Uterus (tissue), 3 donors: ENCODE measurements at regions not wholly inside any gene's neighbourhood (a gene's known extent, or its start where the extent isn't known, plus 50 kb on each side); places are given as distances from the start of the nearest gene placed in this dataset.

ENCODE experiments used
- DNase-seq, 2 donors: peaks; one replicate each; pipeline ENCODE4 v3.0.0-alpha.2; 2019 to 2020
- H3K27ac ChIP-seq, 2 donors: fragments of 200-600 bp; sonication (generic); 1 replicate in 1 of 2; 2 replicates in 1 of 2; pipeline ENCODE4 v1.5.1; 2016 to 2018
- H3K27me3 ChIP-seq, 2 donors: fragments of 200-600 bp; sonication (generic); one replicate each; pipeline ENCODE4 v1.5.1; 2018 to 2019; ENCODE audit warnings: control low read depth in 1 of 2
- H3K36me3 ChIP-seq, 2 donors: fragments of 200-600 bp; sonication (generic); one replicate each; pipeline ENCODE4 v1.5.1; 2019; ENCODE audit warnings: control low read depth in 1 of 2
- H3K4me1 ChIP-seq, 2 donors: fragments of 200-600 bp; sonication (generic); one replicate each; pipeline ENCODE4 v1.5.1; 2018 to 2019; ENCODE audit warnings: control low read depth in 1 of 2
- H3K4me3 ChIP-seq, 2 donors: fragments of 200-600 bp; sonication (generic); 1 replicate in 1 of 2; 2 replicates in 1 of 2; pipeline ENCODE4 v1.5.1; 2018 to 2019; ENCODE audit warnings: mild to moderate bottlenecking in 1 of 2
- H3K9me3 ChIP-seq, 2 donors: fragments of 200-600 bp; sonication (generic); one replicate each; pipeline ENCODE4 v1.5.1; 2019; ENCODE audit warnings: control low read depth in 1 of 2
- CTCF ChIP-seq, 4 experiments: fragments of 200-600 bp in 2 of 4; fragments of 450-650 bp in 2 of 4; sonication (generic) in 2 of 4; IDR thresholded peaks; one replicate each; pipeline ENCODE4 v1.5.1; 2016 to 2019; ENCODE audit warnings: antibody characterized with exemption in 4 of 4, mild to moderate bottlenecking in 2 of 4, moderate library complexity in 1 of 4
- POLR2A ChIP-seq, 2 donors: fragments of 450-650 bp; IDR thresholded peaks; one replicate each; pipeline ENCODE4 v1.6.1; 2016; ENCODE audit warnings: antibody characterized with exemption in 2 of 2, mild to moderate bottlenecking in 1 of 2, moderate library complexity in 1 of 2
- intact Hi-C: fragments of 100-400 bp; cut with DNase I; formaldehyde crosslinking; loops from one replicate; pipeline ENCODE4 v1.15.1; 2023; ENCODE audit warnings: low total_unique reads
- donor health status: DM: yes; HTN: yes; CAD: no.

DNA sequence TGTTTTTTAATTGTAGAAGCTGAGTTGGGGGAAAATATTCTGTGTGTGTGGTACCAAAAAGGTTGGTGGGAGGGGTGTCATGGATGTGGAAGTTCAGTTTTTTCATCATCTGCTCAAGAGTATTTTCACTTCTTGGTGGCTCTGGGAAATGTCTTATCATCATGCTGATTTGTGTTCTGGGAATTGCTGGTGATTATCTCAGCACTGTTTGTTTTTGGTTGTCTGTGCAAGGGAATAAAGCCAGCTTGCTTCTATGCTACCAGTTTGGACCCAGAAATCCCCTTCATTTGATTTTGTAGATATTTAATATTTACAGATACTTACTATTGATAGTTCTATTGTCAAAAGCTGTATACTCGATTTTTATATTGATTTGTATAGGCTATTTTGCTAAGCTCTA lies 2289.7 kb downstream of the MAT2B start:
- Histone ChIP-seq H3K4me1 (no peaks in the 10 kb centered on the region), H3K9me3 (no peaks in the 10 kb centered on the region), H3K27me3 (no peaks in the 10 kb centered on the region), H3K27ac (no peak overlapping the region), H3K36me3 (no peaks in the 10 kb centered on the region), H3K4me3 (no peak overlapping the region)
- intact Hi-C loops: no loop called here
- TF ChIP-seq CTCF (IDR thresholded peaks at IDR 0.05): no peak
- no peak for TF ChIP-seq POLR2A (IDR thresholded peaks at IDR 0.05)
- DNase-seq: no peak

- no peaks in the 10 kb centered on the region for H3K27me3 ChIP-seq
- no peak overlapping the region for H3K27ac ChIP-seq
- intact Hi-C loops: no loop called here
- no peaks in the 10 kb centered on the region for H3K4me1 ChIP-seq
- peaks cover 0 to 4% of the 10 kb centered on the region in 2 donors for H3K36me3 ChIP-seq
- no peak for TF ChIP-seq POLR2A (IDR thresholded peaks at IDR 0.05)
- TF ChIP-seq CTCF (IDR thresholded peaks at IDR 0.05): no peak
- H3K4me3 ChIP-seq: no peak overlapping the region
- H3K9me3 ChIP-seq: no peaks in the 10 kb centered on the region
- DNase-seq: no peak
Observed at GRCh38 chr5:165805756-165806155, 2300.3 kb downstream of the MAT2B start.

DNA sequence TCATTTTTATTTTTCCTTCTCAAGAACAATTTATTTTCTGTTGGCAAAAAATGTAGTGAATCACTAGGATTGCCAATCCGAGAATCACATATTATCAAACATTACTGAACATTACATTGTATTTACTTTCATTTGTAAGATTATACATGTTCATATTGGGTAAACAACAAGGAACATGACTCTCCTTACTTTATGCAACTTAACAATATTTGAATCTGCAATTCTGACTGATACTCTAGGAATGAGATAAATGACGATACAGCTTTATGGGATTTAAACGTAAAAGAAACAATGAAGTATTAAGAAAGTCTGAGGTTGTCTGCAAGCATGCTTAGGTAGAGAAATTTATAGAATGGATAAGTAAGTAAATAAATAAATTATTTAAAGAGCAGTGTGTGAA lies 2302.9 kb downstream of the MAT2B start:
- DNase-seq: no peak
- Histone ChIP-seq H3K36me3 (no peaks in the 10 kb centered on the region), H3K4me3 (no peak overlapping the region), H3K27me3 (no peaks in the 10 kb centered on the region), H3K4me1 (no peaks in the 10 kb centered on the region), H3K9me3 (no peaks in the 10 kb centered on the region), H3K27ac (no peak overlapping the region)
- intact Hi-C loops: no loop called here
- TF ChIP-seq CTCF (IDR thresholded peaks at IDR 0.05) (no peak), POLR2A (IDR thresholded peaks at IDR 0.05) (no peak)

DNA sequence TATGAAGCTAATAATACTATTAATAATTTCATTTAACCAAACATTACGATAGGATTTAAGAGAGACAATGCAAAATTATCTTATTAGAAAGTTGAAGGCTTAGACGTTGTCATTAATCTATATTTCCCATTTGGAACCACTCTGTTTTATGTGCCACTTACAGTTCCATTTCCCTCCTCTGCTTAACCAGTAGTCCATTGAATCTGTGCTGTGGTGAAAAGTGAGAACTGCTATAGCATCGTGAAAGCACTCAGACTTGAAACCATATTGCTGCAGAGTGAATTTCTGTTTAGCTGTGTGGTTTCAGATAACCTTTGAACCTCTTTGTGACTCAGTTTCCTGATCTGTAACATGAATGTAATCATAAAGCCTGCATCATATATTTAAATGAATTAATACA lies 2304.5 kb downstream of the MAT2B start:
- TF ChIP-seq POLR2A (IDR thresholded peaks at IDR 0.05) (no peak), CTCF (IDR thresholded peaks at IDR 0.05) (no peak)
- no peaks in the 10 kb centered on the region for H3K27me3 ChIP-seq
- H3K4me3 ChIP-seq: no peak overlapping the region
- intact Hi-C loops: no loop called here
- no peak for DNase-seq
- H3K4me1 ChIP-seq: no peaks in the 10 kb centered on the region
- no peaks in the 10 kb centered on the region for H3K36me3 ChIP-seq
- no peaks in the 10 kb centered on the region for H3K9me3 ChIP-seq
- H3K27ac ChIP-seq: no peak overlapping the region

GRCh38 chr5:165829504-165829903 lies 2324.1 kb downstream of the MAT2B start:
- TF ChIP-seq POLR2A (IDR thresholded peaks at IDR 0.05): no peak
- TF ChIP-seq CTCF (IDR thresholded peaks at IDR 0.05): no peak
- intact Hi-C loops: no loop called here
- no peaks in the 10 kb centered on the region for H3K27me3 ChIP-seq
- no peak overlapping the region for H3K27ac ChIP-seq
- no peaks in the 10 kb centered on the region for H3K9me3 ChIP-seq
- H3K4me3 ChIP-seq: no peak overlapping the region
- H3K4me1 ChIP-seq: no peaks in the 10 kb centered on the region
- H3K36me3 ChIP-seq: no peaks in the 10 kb centered on the region
- DNase-seq: no peak
